ENCODE measurements at regions not wholly inside any gene's neighbourhood (a gene's known extent, or its start where the extent isn't known, plus 50 kb on each side); places are given as distances from the start of the nearest gene placed in this dataset.

GRCh38 chr4:188279184-188279583 lies 139.9 kb downstream of the TRIML1 start:
- TF ChIP-seq ZNF639 (tag by site-specific recombination; IDR thresholded peaks at IDR 0.05): no peak
- no peak for TF ChIP-seq ZNF776 (tag by site-specific recombination; IDR thresholded peaks at IDR 0.05; ENCODE audit: borderline replicate concordance)
- TF ChIP-seq ZSCAN4 (tag by site-specific recombination; IDR thresholded peaks at IDR 0.05): no peak
- TF ChIP-seq KLF17 (tag by site-specific recombination; IDR thresholded peaks at IDR 0.05): no peak
